ENCODE measurements at regions not wholly inside any gene's neighbourhood (a gene's known extent, or its start where the extent isn't known, plus 50 kb on each side); places are given as distances from the start of the nearest gene placed in this dataset.

DNA sequence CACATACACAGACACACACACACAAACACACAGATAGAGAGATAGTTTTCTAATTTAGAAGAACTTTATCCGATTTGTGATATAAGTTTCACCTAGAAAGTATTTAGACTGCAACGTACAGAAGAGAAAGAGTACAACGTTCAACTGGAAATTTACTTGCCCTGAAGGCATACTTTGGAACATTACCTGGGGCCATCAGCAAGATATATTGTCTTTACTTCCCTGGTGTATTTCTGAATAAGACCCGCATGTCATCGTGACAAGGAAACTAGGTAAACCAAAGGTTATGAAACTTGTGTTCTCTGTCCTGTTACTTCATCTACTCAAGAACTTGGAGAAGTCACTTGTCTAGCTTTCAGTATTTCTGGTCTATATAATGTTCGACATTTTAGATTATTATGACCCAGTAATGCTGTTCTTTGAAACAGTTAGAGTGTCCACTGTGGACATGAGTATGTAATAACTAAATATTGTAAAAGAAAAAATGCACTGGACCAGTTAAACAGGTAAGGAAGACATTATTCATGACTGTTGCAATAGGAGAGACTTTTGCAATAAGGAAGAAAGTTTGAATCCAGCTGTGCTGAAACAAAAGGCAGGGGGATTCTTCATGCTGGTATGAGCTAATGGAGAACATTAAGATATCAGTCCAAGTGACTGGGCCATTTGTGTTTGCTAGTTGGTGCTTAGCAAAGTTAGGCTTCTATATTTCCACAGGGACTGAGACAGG, 1791.1 kb downstream of the MAT2B start:
- no peak overlapping the region for H3K4me3 ChIP-seq (ENCODE audit: low read depth, low read length)

DNA sequence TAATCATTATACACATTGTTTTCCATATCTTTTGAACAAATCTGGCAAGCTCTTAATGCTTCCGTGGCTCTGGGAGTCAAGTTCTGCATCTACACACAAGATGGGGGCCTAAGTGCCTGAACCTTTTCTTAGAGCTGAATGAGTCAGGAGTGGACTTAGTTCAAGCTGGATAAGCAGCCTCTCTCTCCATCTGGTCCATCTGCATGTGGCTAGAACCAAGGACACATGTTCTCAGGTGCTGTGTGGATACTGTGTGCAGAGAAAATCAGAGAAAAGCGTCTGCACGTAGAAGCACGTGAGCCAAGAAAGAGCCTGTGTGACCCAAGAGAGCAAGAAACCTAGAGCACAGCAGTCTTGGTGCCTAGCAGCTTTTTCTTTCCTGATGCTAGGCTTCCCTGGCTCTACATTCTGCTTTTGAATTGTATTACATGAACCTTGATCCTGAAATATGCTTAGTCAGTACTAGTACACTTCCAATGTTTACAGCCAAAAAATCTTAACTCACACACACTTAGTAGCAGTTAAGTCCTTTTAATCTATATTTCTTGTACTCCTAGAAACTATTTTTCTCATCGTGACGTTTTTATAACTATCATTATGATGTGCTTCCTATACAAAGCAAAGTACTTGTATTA, 1798.9 kb downstream of the MAT2B start:
- no peak overlapping the region for H3K4me3 ChIP-seq (ENCODE audit: low read depth, low read length)

DNA sequence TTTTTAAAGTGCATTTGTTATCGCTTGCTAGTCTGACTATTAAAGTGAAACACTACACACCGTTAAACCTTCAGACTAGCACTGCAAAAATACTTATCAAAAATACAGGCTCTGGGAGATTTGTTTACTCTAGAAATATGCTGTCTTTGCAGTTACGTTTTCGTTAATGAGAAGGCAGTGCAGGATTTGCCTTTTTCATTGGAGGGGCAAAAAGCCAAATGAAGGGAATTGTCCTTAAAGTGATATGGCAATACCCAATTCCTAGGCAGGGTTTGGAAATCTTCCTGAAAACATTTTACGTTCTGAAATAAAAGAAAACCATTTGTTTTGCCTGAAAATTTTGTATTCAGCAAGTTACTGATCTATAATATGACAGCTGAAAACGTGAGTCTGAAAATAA, 1800.2 kb downstream of the MAT2B start:
- H3K4me3 ChIP-seq (ENCODE audit: low read depth, low read length), result no peak overlapping the region

- no peak overlapping the region for H3K4me3 ChIP-seq (ENCODE audit: low read depth, low read length)
Observed at GRCh38 chr5:165309446-165309845, 1804.0 kb downstream of the MAT2B start.

GRCh38 chr5:165310031-165310430, 1804.6 kb downstream of the MAT2B start:
- no peak overlapping the region for H3K4me3 ChIP-seq (ENCODE audit: low read depth, low read length)

GRCh38 chr5:165321912-165322311, 1816.5 kb downstream of the MAT2B start:
- H3K4me3 ChIP-seq (ENCODE audit: low read depth, low read length), result no peak overlapping the region

GRCh38 chr5:165325221-165325620, 1819.8 kb downstream of the MAT2B start:
- H3K4me3 ChIP-seq (ENCODE audit: low read depth, low read length), result no peak overlapping the region

- H3K4me3 ChIP-seq (ENCODE audit: low read depth, low read length), result no peak overlapping the region
Observed at GRCh38 chr5:165327631-165328030, 1822.2 kb downstream of the MAT2B start.

- H3K4me3 ChIP-seq (ENCODE audit: low read depth, low read length), result no peak overlapping the region
Observed at GRCh38 chr5:165328846-165329245, 1823.4 kb downstream of the MAT2B start.

- H3K4me3 ChIP-seq (ENCODE audit: low read depth, low read length), result no peak overlapping the region
Observed at GRCh38 chr5:165333623-165334022, 1828.2 kb downstream of the MAT2B start.

GRCh38 chr5:165334201-165334600, 1828.8 kb downstream of the MAT2B start:
- no peak overlapping the region for H3K4me3 ChIP-seq (ENCODE audit: low read depth, low read length)

DNA sequence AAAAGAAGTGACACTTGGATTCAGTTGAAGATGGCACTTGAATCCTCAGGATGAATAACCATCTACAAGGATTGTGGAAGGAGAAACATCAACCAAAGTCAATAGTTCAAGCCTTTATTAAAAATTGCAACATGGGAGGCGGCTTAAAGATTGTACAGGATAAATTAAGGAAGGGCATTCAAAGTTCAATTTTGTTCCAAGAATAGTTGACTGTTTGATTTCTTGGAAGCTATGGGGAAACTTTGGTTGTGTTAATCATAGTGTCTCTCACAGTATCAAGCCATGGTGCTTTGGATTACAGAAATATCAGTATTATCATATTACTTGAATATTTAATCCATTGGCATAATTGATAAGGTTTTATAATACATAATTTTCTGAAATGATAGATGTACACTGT, 1844.3 kb downstream of the MAT2B start:
- no peak overlapping the region for H3K4me3 ChIP-seq (ENCODE audit: low read depth, low read length)

DNA sequence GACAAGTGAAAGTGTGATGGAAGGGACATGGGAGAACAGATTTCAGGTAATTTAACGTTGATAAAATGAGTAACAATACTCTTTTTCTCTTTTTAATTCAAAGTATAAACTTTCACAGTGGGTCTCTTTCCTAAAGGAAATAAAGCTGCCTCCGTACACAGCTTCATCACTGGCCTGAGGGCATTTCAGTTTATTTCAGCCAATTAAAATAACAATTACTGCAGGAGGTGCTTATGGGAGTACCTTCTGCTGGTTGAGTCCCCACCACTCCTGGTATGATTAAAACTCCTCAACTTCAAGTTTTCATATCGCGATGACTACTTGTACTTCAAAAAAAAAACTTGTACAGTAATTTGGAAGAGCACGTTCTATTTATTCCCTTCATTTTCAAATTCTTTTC, 1845.9 kb downstream of the MAT2B start:
- H3K4me3 ChIP-seq (ENCODE audit: low read depth, low read length), result no peak overlapping the region

- no peak overlapping the region for H3K4me3 ChIP-seq (ENCODE audit: low read depth, low read length)
Observed at GRCh38 chr5:165360366-165360765, 1854.9 kb downstream of the MAT2B start.

- no peak overlapping the region for H3K4me3 ChIP-seq (ENCODE audit: low read depth, low read length)
Observed at GRCh38 chr5:165360784-165361542, 1855.5 kb downstream of the MAT2B start.

DNA sequence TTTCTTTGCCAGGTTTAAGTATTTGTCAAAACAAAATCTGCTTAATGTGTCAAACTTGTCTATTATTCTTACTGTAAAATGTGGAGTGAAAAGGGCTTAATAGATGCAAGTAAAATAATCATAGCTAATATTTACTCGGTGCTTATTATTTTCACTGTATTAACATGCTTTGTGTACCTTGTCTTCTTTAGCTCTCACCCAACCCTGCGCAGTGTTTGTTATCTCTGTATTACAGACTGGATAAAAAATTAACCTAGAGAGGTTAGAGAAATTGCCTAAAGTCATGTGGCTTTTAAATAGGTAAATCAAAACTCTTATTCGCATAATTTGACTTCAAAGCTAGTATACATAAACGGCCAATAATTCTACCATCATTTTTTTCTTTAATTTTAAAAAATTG, 1864.8 kb downstream of the MAT2B start:
- no peak overlapping the region for H3K4me3 ChIP-seq (ENCODE audit: low read depth, low read length)

DNA sequence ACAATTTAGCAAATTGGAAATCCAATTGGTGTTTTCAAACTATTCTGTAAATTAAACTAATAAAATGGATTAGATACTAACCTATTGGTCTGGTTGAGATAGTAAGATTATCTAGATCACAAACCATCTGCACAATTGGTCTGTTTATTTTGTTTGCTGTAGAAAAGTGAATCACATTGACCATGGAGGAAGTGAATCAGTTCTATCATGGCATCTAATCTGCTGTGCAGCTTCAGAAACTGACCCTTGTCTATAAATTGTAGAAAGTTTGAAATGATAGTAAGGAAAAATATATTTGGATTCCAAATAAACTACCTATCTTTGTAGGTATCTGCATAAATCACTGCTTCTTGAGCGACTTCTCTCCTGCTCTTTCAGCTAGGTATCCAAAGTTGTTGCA, 1865.4 kb downstream of the MAT2B start:
- H3K4me3 ChIP-seq (ENCODE audit: low read depth, low read length), result no peak overlapping the region

DNA sequence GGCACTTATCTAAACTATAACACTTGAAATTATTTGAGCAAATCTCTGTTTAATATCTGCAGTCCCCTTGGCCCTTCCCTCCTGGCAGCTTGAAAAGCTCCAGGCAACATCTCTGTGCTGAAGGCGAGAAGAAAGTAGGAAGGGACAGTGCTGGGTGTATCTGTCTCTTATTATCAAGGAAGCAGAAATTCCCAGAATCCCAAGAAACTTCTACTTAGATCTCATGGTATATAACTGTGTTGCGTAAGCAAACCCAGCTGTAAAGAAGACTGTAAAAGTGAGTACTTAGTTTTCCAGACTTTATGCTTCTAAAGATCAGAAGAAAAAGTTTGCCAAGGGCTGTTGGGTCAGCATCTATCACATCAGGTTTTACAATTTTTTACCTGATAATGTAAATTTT, 1869.8 kb downstream of the MAT2B start:
- no peak overlapping the region for H3K4me3 ChIP-seq (ENCODE audit: low read depth, low read length)

GRCh38 chr5:165393839-165394238, 1888.4 kb downstream of the MAT2B start:
- no peak overlapping the region for H3K4me3 ChIP-seq (ENCODE audit: low read depth, low read length)

GRCh38 chr5:165397516-165397915, 1892.1 kb downstream of the MAT2B start:
- no peak overlapping the region for H3K4me3 ChIP-seq (ENCODE audit: low read depth, low read length)

DNA sequence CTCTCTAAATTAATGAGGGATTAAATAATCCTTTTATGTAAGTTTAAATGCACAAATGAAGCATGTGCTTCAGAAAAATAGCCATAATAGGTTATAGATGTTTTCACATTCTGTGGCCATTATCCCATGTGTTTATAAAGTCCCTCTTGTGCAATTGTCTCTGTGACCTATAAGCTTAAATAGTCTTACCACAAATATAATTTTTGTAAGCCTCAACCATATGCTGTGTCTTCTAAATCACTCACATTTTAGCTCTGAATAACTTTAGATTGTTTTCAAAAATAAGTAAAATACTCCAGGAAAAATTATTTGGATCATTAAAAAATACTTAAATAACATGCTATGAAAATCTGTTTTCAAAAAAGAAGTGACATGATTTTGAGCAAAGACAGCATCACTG, 1894.7 kb downstream of the MAT2B start:
- H3K4me3 ChIP-seq (ENCODE audit: low read depth, low read length), result no peak overlapping the region

DNA sequence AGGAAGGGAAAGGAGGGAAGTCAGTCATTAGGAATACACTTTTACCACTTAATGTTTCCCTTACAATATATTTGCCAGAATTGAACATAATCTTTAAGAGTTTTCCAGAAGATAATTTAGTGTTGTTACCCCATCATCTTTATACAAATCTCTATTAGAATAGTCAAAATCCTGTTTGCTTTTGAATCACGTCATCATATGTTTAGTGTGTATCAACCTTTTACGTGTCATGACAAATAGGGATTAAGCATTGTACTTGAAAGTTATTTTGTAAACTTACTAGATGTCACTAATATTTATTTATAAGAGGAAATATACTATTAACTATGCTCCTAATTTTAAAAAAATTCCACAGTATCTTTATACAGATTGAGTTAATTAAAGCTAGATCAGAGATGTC, 1899.5 kb downstream of the MAT2B start:
- H3K4me3 ChIP-seq (ENCODE audit: low read depth, low read length), result no peak overlapping the region

Measured in iPS-11a (cell line).